ENCODE measurements at regions not wholly inside any gene's neighbourhood (a gene's known extent, or its start where the extent isn't known, plus 50 kb on each side); places are given as distances from the start of the nearest gene placed in this dataset.

DNA sequence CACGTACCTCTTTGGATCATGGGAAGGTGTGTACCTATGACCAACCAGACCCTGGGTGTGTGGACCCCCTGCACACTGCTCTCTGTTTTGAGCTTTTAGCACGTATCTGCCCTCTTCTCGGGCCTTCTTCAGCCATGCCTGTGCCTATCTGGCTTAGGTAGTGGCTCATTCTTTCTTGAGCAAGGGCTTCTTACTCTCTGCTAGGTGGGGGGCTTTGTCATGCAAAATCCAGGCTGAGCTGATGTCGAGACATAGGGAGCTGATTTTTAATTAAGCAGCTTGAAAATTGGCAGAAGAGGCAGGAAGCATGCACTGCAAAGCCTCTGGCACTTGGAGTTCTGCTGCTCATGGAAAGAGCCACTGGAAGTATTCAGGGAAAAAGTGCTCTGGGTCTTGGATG is 181.6 kb upstream of the IRX6 start:
- no peaks in the 10 kb centered on the region for H3K4me1 ChIP-seq (ENCODE audit: control insufficient read depth, insufficient read depth, low read length)
- no peak for ATAC-seq
- CTCF ChIA-PET = no interaction called here
- no TSS peak for BruUV-seq (replicated peaks)
- DNase-seq (ENCODE audit: low read depth, low spot score) = no peak
- H3K27ac ChIP-seq (ENCODE audit: low read length) = no peak overlapping the region
- no peaks in the 10 kb centered on the region for H3K9me3 ChIP-seq (ENCODE audit: control insufficient read depth, insufficient read depth, low read depth, low read length)
- no peaks in the 10 kb centered on the region for H3K27me3 ChIP-seq (ENCODE audit: control insufficient read depth, insufficient read depth, low read length)
- intact Hi-C loops (cut with micrococcal nuclease; ENCODE audit: unreplicated experiment) (no loop called here), in situ Hi-C loops (cut with HindIII; ENCODE audit: low pct_unique_long_range_greater_than_20kb, low sequenced_read_pairs) (no loop called here)
- H3K36me3 ChIP-seq (ENCODE audit: control insufficient read depth, insufficient read depth, low read length) = no peaks in the 10 kb centered on the region
- H3K4me3 ChIP-seq (ENCODE audit: low read depth in 2 of 2, low read length in 2 of 2) = no peak overlapping the region
- POLR2A ChIA-PET = no interaction called here
- TF ChIP-seq SIN3A (IDR thresholded peaks at IDR 0.05; ENCODE audit: borderline replicate concordance, insufficient read depth, low read depth, low read length) (no peak), POLR2AphosphoS5 (IDR thresholded peaks at IDR 0.05; ENCODE audit: low read depth, low read length) (no peak), CTCF (IDR thresholded peaks at IDR 0.05) (no peak), REST (IDR thresholded peaks at IDR 0.05; ENCODE audit: insufficient read depth in 1 of 2, low read depth in 2 of 2, low read length in 1 of 2) (no peak), TCF7L2 (IDR thresholded peaks at IDR 0.05; ENCODE audit: low read depth, low read length) (no peak)

- intact Hi-C loops (cut with micrococcal nuclease; ENCODE audit: unreplicated experiment) (no loop called here), in situ Hi-C loops (cut with HindIII; ENCODE audit: low pct_unique_long_range_greater_than_20kb, low sequenced_read_pairs) (no loop called here)
- Histone ChIP-seq H3K9me3 (ENCODE audit: control insufficient read depth, insufficient read depth, low read depth, low read length) (no peaks in the 10 kb centered on the region), H3K4me3 (ENCODE audit: low read depth in 2 of 2, low read length in 2 of 2) (no peak overlapping the region), H3K27ac (ENCODE audit: low read length) (no peak overlapping the region), H3K27me3 (ENCODE audit: control insufficient read depth, insufficient read depth, low read length) (no peaks in the 10 kb centered on the region; the same call in 1 of the 2 replicates), H3K36me3 (ENCODE audit: control insufficient read depth, insufficient read depth, low read length) (no peaks in the 10 kb centered on the region), H3K4me1 (ENCODE audit: control insufficient read depth, insufficient read depth, low read length) (no peaks in the 10 kb centered on the region)
- ATAC-seq (no peak), DNase-seq (ENCODE audit: low read depth, low spot score) (no peak)
- POLR2A ChIA-PET = no interaction called here
- no TSS peak for BruUV-seq (replicated peaks)
- TF ChIP-seq POLR2AphosphoS5 (IDR thresholded peaks at IDR 0.05; ENCODE audit: low read depth, low read length) (no peak), CTCF (IDR thresholded peaks at IDR 0.05) (no peak), SIN3A (IDR thresholded peaks at IDR 0.05; ENCODE audit: borderline replicate concordance, insufficient read depth, low read depth, low read length) (no peak), TCF7L2 (IDR thresholded peaks at IDR 0.05; ENCODE audit: low read depth, low read length) (no peak), REST (IDR thresholded peaks at IDR 0.05; ENCODE audit: insufficient read depth in 1 of 2, low read depth in 2 of 2, low read length in 1 of 2) (no peak)
- CTCF ChIA-PET = no interaction called here
Observed at GRCh38 chr16:55144651-55145050, 179.4 kb upstream of the IRX6 start.

Data from Panc1 (cell line).